KMS-11 (cell line): ENCODE measurements at regions not wholly inside any gene's neighbourhood (a gene's known extent, or its start where the extent isn't known, plus 50 kb on each side); places are given as distances from the start of the nearest gene placed in this dataset.

ENCODE experiments used
- H2AFZ ChIP-seq: fragments of 200-600 bp; sonication (generic); 2 replicates; pipeline ENCODE4 v1.6.1; 2016; ENCODE audit warnings: antibody characterized with exemption, mixed run types, low read depth
- H3K27ac ChIP-seq: fragments of 200-600 bp; sonication (generic); 2 replicates; pipeline ENCODE4 v1.6.1; 2016; ENCODE audit warnings: mild to moderate bottlenecking, mixed run types
- H3K27me3 ChIP-seq: fragments of 200-600 bp; sonication (generic); 2 replicates; pipeline ENCODE4 v1.6.1; 2017; ENCODE audit warnings: mild to moderate bottlenecking, low read depth, mixed run types, moderate library complexity; ENCODE audit not compliant: insufficient read depth
- H3K36me3 ChIP-seq: fragments of 200-600 bp; sonication (generic); 2 replicates; pipeline ENCODE4 v1.6.1; 2017; ENCODE audit warnings: mild to moderate bottlenecking, mixed run types; ENCODE audit not compliant: insufficient read depth
- H3K4me1 ChIP-seq: fragments of 200-600 bp; sonication (generic); 2 replicates; pipeline ENCODE4 v1.6.1; 2016; ENCODE audit warnings: mild to moderate bottlenecking, low read depth, mixed run types; ENCODE audit not compliant: poor library complexity, severe bottlenecking
- H3K4me2 ChIP-seq: fragments of 200-600 bp; sonication (generic); 2 replicates; pipeline ENCODE4 v1.7.0; 2016; ENCODE audit warnings: mild to moderate bottlenecking, mixed run types
- H3K4me3 ChIP-seq: fragments of 200-600 bp; sonication (generic); IDR thresholded peaks from 2 replicates; pipeline ENCODE4 v1.6.1; 2017; ENCODE audit warnings: low read depth, low read length, mixed read lengths; ENCODE audit not compliant: insufficient read depth
- H3K79me2 ChIP-seq: fragments of 200-600 bp; sonication (generic); 2 replicates; pipeline ENCODE4 v1.6.1; 2016; ENCODE audit warnings: low read depth, mixed run types; ENCODE audit not compliant: insufficient read depth
- H3K9ac ChIP-seq: fragments of 200-600 bp; sonication (generic); 2 replicates; pipeline ENCODE4 v1.6.1; 2016; ENCODE audit warnings: mild to moderate bottlenecking, mixed run types
- H4K20me1 ChIP-seq: fragments of 200-600 bp; sonication (generic); 2 replicates; pipeline ENCODE4 v1.6.1; 2016; ENCODE audit warnings: mild to moderate bottlenecking, mixed run types; ENCODE audit not compliant: insufficient read depth
- CTCF ChIP-seq: fragments of 200-600 bp; sonication (generic); conservative IDR thresholded peaks from 2 replicates; pipeline ENCODE4 v1.6.1; 2017; ENCODE audit warnings: low read depth, mild to moderate bottlenecking, antibody characterized with exemption, low read length, moderate library complexity, mixed read lengths

- Histone ChIP-seq H3K4me1 (no peaks in the 10 kb centered on the region), H4K20me1 (no peaks in the 10 kb centered on the region), H3K27me3 (no peaks in the 10 kb centered on the region), H3K36me3 (no peaks in the 10 kb centered on the region), H3K4me2 (no peak overlapping the region), H3K9ac (no peak overlapping the region), H3K4me3 (no peak overlapping the region), H2AFZ (no peak overlapping the region), H3K79me2 (no peaks in the 10 kb centered on the region), H3K27ac (no peak overlapping the region)
- TF ChIP-seq CTCF = no peak
These were observed 1366.1 kb downstream of the PCDH9 start for GRCh38 chr13:65864039-65864438.

GRCh38 chr13:65860306-65860705 is 1369.8 kb downstream of the PCDH9 start:
- no peaks in the 10 kb centered on the region for H3K36me3 ChIP-seq
- no peak for TF ChIP-seq CTCF
- no peak overlapping the region for H2AFZ ChIP-seq
- no peak overlapping the region for H3K4me2 ChIP-seq
- H3K79me2 ChIP-seq = no peaks in the 10 kb centered on the region
- H3K4me1 ChIP-seq = no peaks in the 10 kb centered on the region
- H3K4me3 ChIP-seq = no peak overlapping the region
- H3K27ac ChIP-seq = no peak overlapping the region
- H3K9ac ChIP-seq = no peak overlapping the region
- no peaks in the 10 kb centered on the region for H4K20me1 ChIP-seq
- H3K27me3 ChIP-seq = no peaks in the 10 kb centered on the region

- no peak overlapping the region for H3K27ac ChIP-seq
- no peak overlapping the region for H3K9ac ChIP-seq
- H2AFZ ChIP-seq = no peak overlapping the region
- H3K27me3 ChIP-seq = no peaks in the 10 kb centered on the region
- no peak overlapping the region for H3K4me2 ChIP-seq
- no peak overlapping the region for H3K4me3 ChIP-seq
- no peaks in the 10 kb centered on the region for H3K4me1 ChIP-seq
- no peaks in the 10 kb centered on the region for H4K20me1 ChIP-seq
- no peaks in the 10 kb centered on the region for H3K36me3 ChIP-seq
- no peak for TF ChIP-seq CTCF
- H3K79me2 ChIP-seq = no peaks in the 10 kb centered on the region
These were observed 1372.1 kb downstream of the PCDH9 start for GRCh38 chr13:65857942-65858565.

DNA sequence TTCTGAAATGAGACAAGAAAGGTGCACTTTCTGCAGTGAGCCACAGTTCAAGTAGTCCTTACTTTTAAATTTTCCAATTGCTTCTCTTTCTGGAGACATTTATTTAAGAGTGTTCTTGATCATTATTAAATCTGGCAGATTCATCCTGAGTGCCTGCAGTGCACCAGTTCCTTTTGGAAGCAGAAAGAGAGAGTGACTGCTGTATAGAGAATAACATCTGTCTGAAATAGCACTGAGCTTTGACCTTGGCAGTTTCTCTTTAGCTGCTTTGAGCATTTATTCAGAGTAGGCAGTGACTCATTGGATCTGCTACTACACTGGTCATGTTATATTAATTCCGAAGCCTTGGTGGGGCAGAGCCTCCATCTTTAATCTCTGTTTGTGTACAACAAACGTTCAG is 1373.7 kb downstream of the PCDH9 start:
- Histone ChIP-seq H3K27me3 (no peaks in the 10 kb centered on the region), H3K4me1 (no peaks in the 10 kb centered on the region), H3K27ac (no peak overlapping the region), H3K4me2 (no peak overlapping the region), H4K20me1 (no peaks in the 10 kb centered on the region), H2AFZ (no peak overlapping the region), H3K36me3 (no peaks in the 10 kb centered on the region), H3K79me2 (no peaks in the 10 kb centered on the region), H3K4me3 (no peak overlapping the region), H3K9ac (no peak overlapping the region)
- no peak for TF ChIP-seq CTCF
